ENCODE measurements at regions not wholly inside any gene's neighbourhood (a gene's known extent, or its start where the extent isn't known, plus 50 kb on each side); places are given as distances from the start of the nearest gene placed in this dataset.

DNA sequence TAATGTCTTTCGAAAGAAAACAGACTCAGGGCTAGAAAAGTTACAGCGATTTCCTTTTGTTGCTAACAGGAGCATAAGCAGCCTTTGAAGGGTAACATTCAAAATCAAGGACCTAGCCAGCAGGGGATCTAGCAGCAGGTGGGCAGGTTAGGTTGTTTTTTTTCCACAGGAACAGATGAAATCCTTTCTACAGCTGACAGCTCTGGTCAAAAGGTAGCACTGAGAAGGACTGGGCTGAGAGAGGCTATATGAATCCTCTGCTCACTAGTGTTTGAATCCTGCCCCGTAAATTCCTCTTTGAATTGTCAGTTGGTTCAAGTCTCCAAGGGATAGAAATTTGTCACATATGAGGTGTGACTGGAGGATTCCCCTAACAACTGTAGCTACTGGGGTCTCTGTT is 188.2 kb downstream of the SH2D1A start:
- Histone ChIP-seq H3K4me3 (ENCODE audit: low read length) (no peak overlapping the region), H3K4me1 (ENCODE audit: insufficient read depth, low read length) (no peaks in the 10 kb centered on the region), H3K9me3 (ENCODE audit: control insufficient read depth in 1 of 2, insufficient read depth in 1 of 2, low read length in 2 of 2) (no peaks in the 10 kb centered on the region), H3K27me3 (ENCODE audit: control insufficient read depth in 1 of 2, insufficient read depth in 2 of 2, low read length in 2 of 2) (no peaks in the 10 kb centered on the region), H3K36me3 (ENCODE audit: insufficient read depth, low read length) (no peaks in the 10 kb centered on the region), H3K27ac (ENCODE audit: low read depth in 1 of 2, low read length in 2 of 2) (no peak overlapping the region)
- intact Hi-C loops (cut with DNase I, micrococcal nuclease), result no loop called here
- Mint-ChIP-seq H3K27me3 (no peaks in the 10 kb centered on the region), H3K9me3 (no peaks in the 10 kb centered on the region), H3K36me3 (ENCODE audit: low read depth) (peaks cover 8% of the 10 kb centered on the region), H3K27ac (no peak overlapping the region), H3K4me3 (no peak overlapping the region), H3K4me1 (ENCODE audit: low read depth) (no peaks in the 10 kb centered on the region)
- ATAC-seq (ENCODE audit: poor library complexity) (no peak), DNase-seq (no peak)
- CTCF ChIA-PET, result no interaction called here
- POLR2A ChIA-PET, result no interaction called here
- no peak for TF ChIP-seq CTCF (IDR thresholded peaks at IDR 0.05)

DNA sequence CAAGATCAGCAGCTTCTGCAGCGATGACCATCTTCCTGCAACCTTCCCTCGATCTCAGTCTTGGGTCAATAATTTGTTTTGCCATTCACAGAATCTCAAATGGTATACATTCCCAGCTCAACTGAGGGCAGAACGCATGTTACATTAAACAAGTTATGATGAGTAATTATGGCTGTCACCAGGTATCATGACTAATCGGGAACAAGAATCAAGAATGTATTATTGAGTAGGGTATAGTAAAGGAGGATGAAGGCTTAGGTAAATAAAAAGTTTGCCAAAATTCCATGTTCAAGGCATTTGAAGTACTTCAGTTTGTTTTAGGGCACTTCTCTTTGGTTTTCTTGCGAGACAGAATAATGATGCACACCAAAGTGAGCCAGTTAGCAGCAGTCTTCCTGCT is 194.1 kb downstream of the SH2D1A start:
- TF ChIP-seq CTCF (IDR thresholded peaks at IDR 0.05), result no peak
- intact Hi-C loops (cut with DNase I, micrococcal nuclease), result no loop called here
- no peaks in the 10 kb centered on the region for H3K4me1 Mint-ChIP-seq (ENCODE audit: low read depth)
- Histone ChIP-seq H3K9me3 (ENCODE audit: control insufficient read depth in 1 of 2, insufficient read depth in 1 of 2, low read length in 2 of 2) (no peaks in the 10 kb centered on the region), H3K36me3 (ENCODE audit: insufficient read depth, low read length) (no peaks in the 10 kb centered on the region), H3K27me3 (ENCODE audit: control insufficient read depth in 1 of 2, insufficient read depth in 2 of 2, low read length in 2 of 2) (no peaks in the 10 kb centered on the region), H3K27ac (ENCODE audit: low read depth in 1 of 2, low read length in 2 of 2) (no peak overlapping the region), H3K4me3 (ENCODE audit: low read length) (no peak overlapping the region), H3K4me1 (ENCODE audit: insufficient read depth, low read length) (no peaks in the 10 kb centered on the region)
- CTCF ChIA-PET, result no interaction called here
- no peaks in the 10 kb centered on the region for H3K27me3 Mint-ChIP-seq
- H3K4me3 Mint-ChIP-seq, result no peak overlapping the region
- POLR2A ChIA-PET, result interaction anchor here (0.6 kb wide), 1 partner anchor 71 kb away, joined by 4 read pairs; no protein-coding TSS in a partner anchor
- ATAC-seq (ENCODE audit: poor library complexity) (no peak), DNase-seq (no peak)
- H3K9me3 Mint-ChIP-seq, result no peaks in the 10 kb centered on the region
- H3K36me3 Mint-ChIP-seq (ENCODE audit: low read depth), result peaks cover 16% of the 10 kb centered on the region
- H3K27ac Mint-ChIP-seq, result no peak overlapping the region

DNA sequence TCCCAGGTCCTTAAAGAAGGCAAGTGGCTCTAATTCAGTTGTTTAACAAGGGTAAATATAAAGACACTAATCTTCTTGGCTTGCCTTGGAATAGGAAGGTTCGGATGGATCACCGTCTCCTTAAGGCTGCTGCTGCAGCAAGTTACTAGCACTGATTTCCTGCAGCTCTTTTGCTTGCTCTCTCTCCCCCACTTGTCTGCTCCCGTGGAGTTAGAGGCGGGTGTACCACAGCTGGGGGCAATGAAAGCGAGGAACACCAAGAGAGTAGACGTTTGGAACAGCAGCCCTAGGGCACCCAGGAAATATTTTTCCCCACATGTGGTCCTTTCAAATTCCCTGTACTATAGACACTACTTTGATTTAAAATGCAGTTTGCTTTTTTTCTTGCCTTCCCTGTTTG is 202.2 kb downstream of the SH2D1A start:
- H3K9me3 ChIP-seq (ENCODE audit: control insufficient read depth in 1 of 2, insufficient read depth in 1 of 2, low read length in 2 of 2), result no peaks in the 10 kb centered on the region
- POLR2A ChIA-PET, result no interaction called here
- no peak for DNase-seq
- H3K4me3 ChIP-seq (ENCODE audit: low read length), result no peak overlapping the region
- H3K4me3 Mint-ChIP-seq, result no peak overlapping the region
- no peak for ATAC-seq (ENCODE audit: poor library complexity)
- H3K36me3 ChIP-seq (ENCODE audit: insufficient read depth, low read length), result no peaks in the 10 kb centered on the region
- no peak overlapping the region for H3K27ac Mint-ChIP-seq
- no peaks in the 10 kb centered on the region for H3K27me3 ChIP-seq (ENCODE audit: control insufficient read depth in 1 of 2, insufficient read depth in 2 of 2, low read length in 2 of 2)
- H3K9me3 Mint-ChIP-seq, result no peaks in the 10 kb centered on the region
- H3K4me1 Mint-ChIP-seq (ENCODE audit: low read depth), result peaks cover 10% of the 10 kb centered on the region
- CTCF ChIA-PET, result no interaction called here
- H3K27me3 Mint-ChIP-seq, result no peaks in the 10 kb centered on the region
- no peaks in the 10 kb centered on the region for H3K4me1 ChIP-seq (ENCODE audit: insufficient read depth, low read length)
- H3K27ac ChIP-seq (ENCODE audit: low read depth in 1 of 2, low read length in 2 of 2), result no peak overlapping the region
- H3K36me3 Mint-ChIP-seq (ENCODE audit: low read depth), result peaks cover 17% of the 10 kb centered on the region
- TF ChIP-seq CTCF (IDR thresholded peaks at IDR 0.05), result no peak
- intact Hi-C loops (cut with DNase I, micrococcal nuclease), result no loop called here
